GM18951 (cell line): ENCODE measurements at regions not wholly inside any gene's neighbourhood (a gene's known extent, or its start where the extent isn't known, plus 50 kb on each side); places are given as distances from the start of the nearest gene placed in this dataset.

Experiments used
- POLR2A ChIP-seq: IDR thresholded peaks from 4 replicates; pipeline ENCODE4 v1.6.1; 2011; ENCODE audit warnings: mild to moderate bottlenecking; ENCODE audit not compliant: insufficient read length, insufficient read depth; ENCODE audit errors: extremely low read depth
- in situ Hi-C: fragments of 300-500 bp; cut with MboI; formaldehyde crosslinking; loops from one replicate; pipeline ENCODE4 v1.12.0; 2022; ENCODE audit warnings: low sequenced_read_pairs, mixed read lengths, inconsistent platforms; ENCODE audit not compliant: unreplicated experiment

- in situ Hi-C loops = no loop called here
- no peak for TF ChIP-seq POLR2A
Measured at GRCh38 chr13:111893071-111893606, 173.8 kb upstream of the SOX1 start.

GRCh38 chr13:111893607-111894443 is 173.1 kb upstream of the SOX1 start:
- TF ChIP-seq POLR2A = no peak
- in situ Hi-C loops = no loop called here

GRCh38 chr13:111895896-111896821 is 170.8 kb upstream of the SOX1 start:
- TF ChIP-seq POLR2A = no peak
- in situ Hi-C loops = no loop called here

- in situ Hi-C loops = no loop called here
- no peak for TF ChIP-seq POLR2A
Measured at GRCh38 chr13:111897178-111897845, 169.6 kb upstream of the SOX1 start.

- TF ChIP-seq POLR2A = no peak
- in situ Hi-C loops = no loop called here
Measured at GRCh38 chr13:111897846-111898215, 169.1 kb upstream of the SOX1 start.

GRCh38 chr13:111898956-111899713 is 167.8 kb upstream of the SOX1 start:
- TF ChIP-seq POLR2A = no peak
- in situ Hi-C loops = no loop called here

- TF ChIP-seq POLR2A = no peak
- in situ Hi-C loops = no loop called here
Measured at GRCh38 chr13:111899714-111900389, 167.1 kb upstream of the SOX1 start.

- in situ Hi-C loops = no loop called here
- no peak for TF ChIP-seq POLR2A
Measured at GRCh38 chr13:111900390-111901131, 166.4 kb upstream of the SOX1 start.

GRCh38 chr13:111901267-111901915 is 165.6 kb upstream of the SOX1 start:
- TF ChIP-seq POLR2A = no peak
- in situ Hi-C loops = no loop called here

GRCh38 chr13:111902726-111903125 is 164.2 kb upstream of the SOX1 start:
- in situ Hi-C loops = no loop called here
- TF ChIP-seq POLR2A = no peak

- in situ Hi-C loops = no loop called here
- no peak for TF ChIP-seq POLR2A
Measured at GRCh38 chr13:111903143-111903542, 163.8 kb upstream of the SOX1 start.
